A673 (cell line): ENCODE measurements at regions not wholly inside any gene's neighbourhood (a gene's known extent, or its start where the extent isn't known, plus 50 kb on each side); places are given as distances from the start of the nearest gene placed in this dataset.

Experiments used
- EZH2 ChIP-seq: fragments of 200-600 bp; sonication (generic); IDR thresholded peaks from 2 replicates; pipeline ENCODE4 v1.6.1; 2017; ENCODE audit warnings: borderline replicate concordance, low read depth, mild to moderate bottlenecking, mixed read lengths, antibody characterized with exemption, low read length; ENCODE audit not compliant: poor library complexity, severe bottlenecking
- TF ChIP-seq, protein P1 (sequence below): fragments of 300-800, 200-600 bp; sonication (generic); conservative IDR thresholded peaks from 2 replicates; pipeline ENCODE4 v1.5.1; 2017; ENCODE audit warnings: low read depth, mild to moderate bottlenecking, antibody characterized with exemption, low read length, moderate library complexity, mixed read lengths

DNA sequence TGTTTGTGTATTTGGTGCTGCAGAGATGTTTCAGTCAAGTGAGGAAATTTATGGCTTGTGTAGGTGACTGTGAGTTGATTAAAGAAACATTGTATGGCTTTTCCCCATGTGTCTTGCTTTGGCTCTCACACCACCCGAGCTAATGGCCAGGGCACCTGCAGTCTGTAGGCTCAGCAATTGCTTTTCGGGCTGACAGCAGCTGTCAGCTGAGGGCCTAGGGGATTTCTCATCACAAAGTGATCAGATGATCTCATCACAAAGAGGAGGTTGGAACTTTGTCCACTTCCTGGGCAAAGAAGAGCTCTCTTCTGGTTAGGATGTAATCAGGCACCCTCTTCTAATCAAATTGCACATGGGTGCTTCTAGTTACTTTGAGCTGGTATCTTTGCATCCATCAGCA is 632.2 kb downstream of the SLC4A3 start:
- TF ChIP-seq, protein P1, sequence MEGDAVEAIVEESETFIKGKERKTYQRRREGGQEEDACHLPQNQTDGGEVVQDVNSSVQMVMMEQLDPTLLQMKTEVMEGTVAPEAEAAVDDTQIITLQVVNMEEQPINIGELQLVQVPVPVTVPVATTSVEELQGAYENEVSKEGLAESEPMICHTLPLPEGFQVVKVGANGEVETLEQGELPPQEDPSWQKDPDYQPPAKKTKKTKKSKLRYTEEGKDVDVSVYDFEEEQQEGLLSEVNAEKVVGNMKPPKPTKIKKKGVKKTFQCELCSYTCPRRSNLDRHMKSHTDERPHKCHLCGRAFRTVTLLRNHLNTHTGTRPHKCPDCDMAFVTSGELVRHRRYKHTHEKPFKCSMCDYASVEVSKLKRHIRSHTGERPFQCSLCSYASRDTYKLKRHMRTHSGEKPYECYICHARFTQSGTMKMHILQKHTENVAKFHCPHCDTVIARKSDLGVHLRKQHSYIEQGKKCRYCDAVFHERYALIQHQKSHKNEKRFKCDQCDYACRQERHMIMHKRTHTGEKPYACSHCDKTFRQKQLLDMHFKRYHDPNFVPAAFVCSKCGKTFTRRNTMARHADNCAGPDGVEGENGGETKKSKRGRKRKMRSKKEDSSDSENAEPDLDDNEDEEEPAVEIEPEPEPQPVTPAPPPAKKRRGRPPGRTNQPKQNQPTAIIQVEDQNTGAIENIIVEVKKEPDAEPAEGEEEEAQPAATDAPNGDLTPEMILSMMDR: no peak
- no peak for TF ChIP-seq EZH2
